NCI-H1105 treated with DMSO at 0.1 percent for 48 hours (cell line): ENCODE measurements at regions not wholly inside any gene's neighbourhood (a gene's known extent, or its start where the extent isn't known, plus 50 kb on each side); places are given as distances from the start of the nearest gene placed in this dataset.
A peak's percentile ranks its signal among the peaks of the same experiment; 100 is the strongest.
"Not testable (repeated sequence)": the region's sequence is repeated elsewhere in the genome, so short reads cannot be mapped to it uniquely, and the experiment has no call there.

Source experiments
- DNase-seq: peaks from one replicate; lab custom pipeline; 2025; lab: John Stamatoyannopoulos, UW

GRCh38 chr2:65955259-65955658 lies 479.7 kb upstream of the MEIS1 start:
- no peak for DNase-seq

GRCh38 chr2:65952966-65953761 lies 481.8 kb upstream of the MEIS1 start:
- no peak for DNase-seq

DNA sequence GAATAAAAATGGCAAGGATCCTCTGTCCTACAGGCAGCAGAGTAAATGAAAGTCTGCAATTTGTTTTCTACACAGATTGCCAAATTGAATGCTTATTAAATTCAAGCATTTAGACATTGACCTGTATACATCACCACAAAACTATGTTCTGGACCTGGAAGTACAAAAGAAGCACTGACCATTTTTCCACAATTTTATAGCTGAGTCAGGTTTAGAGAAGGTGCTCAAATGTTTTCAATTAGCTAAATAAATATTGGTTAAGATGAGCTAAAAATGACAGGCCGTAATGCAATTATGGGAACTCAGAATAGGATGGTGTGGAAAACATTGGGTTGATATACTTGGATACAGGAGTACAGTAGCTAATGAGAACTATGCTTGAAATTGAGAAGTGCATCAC lies 490.7 kb upstream of the MEIS1 start:
- DNase-seq, result no peak

GRCh38 chr2:65943099-65943786 lies 491.7 kb upstream of the MEIS1 start:
- DNase-seq, result no peak

DNA sequence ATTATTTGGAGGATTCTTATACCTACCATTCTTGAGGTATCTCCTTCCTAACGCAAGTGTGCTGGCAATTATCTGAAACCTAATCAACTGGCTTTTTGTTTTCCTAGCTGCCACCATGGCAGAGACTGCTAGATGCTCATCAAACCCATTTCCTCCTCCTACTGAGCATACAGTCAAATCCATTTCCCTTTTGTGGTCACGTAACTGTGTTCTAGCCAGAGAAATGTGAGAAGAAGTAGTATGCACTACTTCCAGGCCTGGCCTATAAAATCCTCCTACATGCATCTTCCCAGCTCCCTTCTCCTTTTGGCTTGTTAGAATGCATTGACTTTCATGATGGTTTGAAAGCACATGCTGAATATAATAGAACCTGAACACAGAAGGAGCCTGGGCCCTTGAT lies 494.1 kb upstream of the MEIS1 start:
- DNase-seq, result no peak

- peak; percentile 66 for DNase-seq
Observed at GRCh38 chr2:65939687-65940086, 495.2 kb upstream of the MEIS1 start.

DNA sequence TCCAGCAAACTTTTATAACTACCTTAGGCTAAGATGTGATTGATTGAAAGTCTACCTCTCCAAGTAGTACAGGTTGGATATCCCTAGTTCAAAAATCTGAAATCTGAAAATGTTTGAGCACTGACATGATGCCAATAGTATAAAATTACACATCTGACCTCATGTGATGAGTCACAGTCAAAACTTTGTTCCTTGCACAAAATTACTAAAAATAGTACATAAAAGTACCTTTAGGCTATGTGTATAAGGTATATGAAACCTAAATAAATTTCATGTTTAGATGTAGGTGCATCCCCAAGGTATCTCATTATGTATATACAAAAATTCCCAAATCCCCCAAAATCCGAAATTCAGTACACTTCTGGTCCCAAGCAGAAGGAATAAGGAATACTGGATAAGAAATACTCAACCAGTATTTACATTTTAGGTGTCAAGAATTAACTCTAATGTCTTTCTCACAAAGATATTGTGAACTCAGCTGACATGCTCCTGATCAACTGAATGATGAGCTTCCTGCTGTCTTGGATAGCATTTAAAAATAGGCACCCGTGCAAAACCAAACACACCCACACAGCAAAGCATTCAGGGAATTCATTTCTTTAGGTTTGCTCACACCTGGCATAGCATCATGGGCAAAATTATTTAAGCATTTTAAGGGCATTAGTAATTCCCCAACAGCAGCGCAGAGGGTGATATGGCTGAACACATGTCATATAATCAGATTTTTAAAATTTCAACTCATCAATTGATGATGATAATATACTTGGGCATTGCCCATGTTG lies 497.4 kb upstream of the MEIS1 start:
- no peak for DNase-seq

DNA sequence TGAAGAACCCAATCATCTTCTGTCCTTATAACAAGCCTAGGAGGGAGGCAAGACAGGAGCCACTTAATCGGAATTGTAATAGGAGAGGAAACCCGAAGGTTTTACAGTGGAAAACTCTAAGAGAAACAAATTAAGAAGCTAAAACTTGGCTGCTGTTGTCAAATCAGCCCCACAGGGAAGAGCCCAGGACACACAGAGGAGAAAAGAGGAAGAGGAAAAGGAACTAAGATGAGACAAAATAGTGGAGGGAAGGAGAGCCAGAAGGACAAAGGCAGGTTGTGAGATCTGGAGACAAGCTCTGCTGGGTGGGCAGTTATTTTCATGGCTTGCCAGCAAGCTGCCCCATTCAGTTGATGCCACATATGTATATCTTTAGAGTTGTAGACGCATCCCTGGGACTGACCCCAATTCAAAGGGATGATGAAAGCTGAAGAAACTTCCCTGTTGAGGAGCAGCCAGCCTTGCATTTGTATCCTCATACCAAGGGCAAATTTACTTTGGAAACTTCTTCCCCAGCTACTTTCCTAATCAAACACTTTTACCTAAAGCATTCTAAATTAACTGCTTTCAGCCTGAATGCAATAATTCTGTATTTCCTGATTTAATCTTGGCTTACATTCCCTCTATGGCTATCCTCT lies 499.8 kb upstream of the MEIS1 start:
- DNase-seq, result no peak

DNA sequence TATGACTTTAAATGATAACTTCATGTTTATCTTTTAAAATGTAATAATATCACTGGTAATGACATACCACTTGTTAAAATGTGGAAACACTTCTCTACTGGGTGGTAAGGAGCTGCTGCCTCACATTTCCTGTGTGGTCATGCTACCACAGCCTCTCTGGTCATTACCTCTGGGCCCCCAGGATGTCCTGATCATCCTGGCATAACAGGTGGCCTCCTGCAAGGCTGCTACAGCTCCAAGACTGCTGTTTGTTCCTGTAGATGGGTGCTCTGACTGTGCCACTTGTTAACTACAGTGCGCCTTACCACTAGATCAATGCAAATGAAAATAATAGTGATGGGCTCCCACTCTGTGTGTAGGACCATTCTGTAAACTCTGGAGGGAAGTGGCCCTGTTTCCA lies 500.2 kb upstream of the SPRED2 start:
- DNase-seq, result no peak

DNA sequence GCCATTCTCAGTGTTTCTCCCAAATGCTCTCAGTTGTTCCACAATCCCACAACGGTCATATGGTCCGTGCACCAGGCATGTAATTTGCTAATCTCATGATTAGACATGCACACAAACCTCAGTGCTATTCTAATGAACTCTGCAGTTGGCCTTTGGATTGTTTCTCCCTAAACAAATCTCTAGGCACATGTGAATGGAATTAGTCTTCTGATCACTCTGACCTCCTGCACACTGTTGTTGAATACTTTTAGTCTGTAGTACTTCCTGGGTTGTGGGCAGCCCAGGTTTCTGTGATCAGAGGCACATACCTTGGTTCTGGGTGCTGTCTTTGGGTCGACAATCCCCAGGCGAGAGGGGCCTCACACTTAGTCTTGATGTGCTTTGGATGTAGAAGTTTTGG lies 498.7 kb upstream of the SPRED2 start:
- DNase-seq, result no peak

GRCh38 chr2:65930259-65930658 lies 497.9 kb upstream of the SPRED2 start:
- DNase-seq, result no peak

DNA sequence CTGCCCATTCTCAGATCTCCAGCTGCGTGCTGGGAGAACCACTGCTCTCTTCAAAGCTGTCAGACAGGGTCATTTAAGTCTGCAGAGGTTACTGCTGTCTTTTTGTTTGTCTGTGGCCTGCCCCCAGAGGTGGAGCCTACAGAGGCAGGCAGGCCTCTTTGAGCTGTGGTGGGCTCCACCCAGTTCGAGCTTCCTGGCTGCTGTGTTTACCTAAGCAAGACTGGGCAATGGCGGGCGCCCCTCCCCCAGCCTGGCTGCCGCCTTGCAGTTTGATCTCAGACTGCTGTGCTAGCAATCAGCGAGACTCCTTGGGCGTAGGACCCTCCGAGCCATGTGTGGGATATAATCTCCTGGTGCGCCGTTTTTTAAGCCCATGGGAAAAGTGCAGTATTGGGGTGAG lies 497.3 kb upstream of the SPRED2 start:
- not testable (repeated sequence) for DNase-seq

DNA sequence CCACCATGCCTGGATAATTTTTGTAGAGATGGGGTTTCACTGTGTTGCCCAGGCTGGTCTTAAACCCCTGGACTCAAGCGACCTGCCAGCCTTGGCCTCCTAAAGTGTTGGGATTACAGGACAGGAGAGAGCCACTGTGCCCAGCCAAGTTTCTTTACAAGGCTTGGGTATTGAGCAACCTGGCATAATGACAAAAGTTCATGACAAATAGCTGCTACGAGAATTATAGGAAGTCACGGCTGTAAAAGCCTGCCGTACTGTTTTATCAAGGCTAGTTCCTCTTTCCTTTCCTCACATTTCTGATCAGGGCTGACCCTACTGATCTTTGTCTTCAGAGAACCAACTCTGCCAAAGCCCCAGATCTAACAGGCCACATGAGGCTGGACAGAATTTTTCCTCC lies 490.4 kb upstream of the SPRED2 start:
- no peak for DNase-seq

DNA sequence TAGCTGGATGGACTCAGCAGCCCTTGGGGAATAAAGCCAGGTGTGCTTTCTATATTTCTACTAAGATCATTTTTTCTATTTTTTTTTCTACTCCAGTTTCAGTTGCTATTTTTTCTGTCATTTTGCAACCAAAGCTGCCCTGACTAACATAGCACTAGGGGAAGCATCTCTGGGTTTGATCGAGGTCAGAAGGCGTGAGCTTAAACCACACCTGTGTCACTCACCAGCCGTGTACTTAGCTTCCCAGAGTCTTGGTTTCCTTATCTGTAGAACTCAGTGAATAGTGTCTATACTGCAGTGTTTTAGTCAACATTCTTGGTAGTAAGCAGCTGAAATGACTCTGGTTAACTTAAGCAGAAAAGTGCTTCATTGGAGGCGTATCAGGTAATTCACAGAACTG lies 489.6 kb upstream of the SPRED2 start:
- DNase-seq, result no peak

DNA sequence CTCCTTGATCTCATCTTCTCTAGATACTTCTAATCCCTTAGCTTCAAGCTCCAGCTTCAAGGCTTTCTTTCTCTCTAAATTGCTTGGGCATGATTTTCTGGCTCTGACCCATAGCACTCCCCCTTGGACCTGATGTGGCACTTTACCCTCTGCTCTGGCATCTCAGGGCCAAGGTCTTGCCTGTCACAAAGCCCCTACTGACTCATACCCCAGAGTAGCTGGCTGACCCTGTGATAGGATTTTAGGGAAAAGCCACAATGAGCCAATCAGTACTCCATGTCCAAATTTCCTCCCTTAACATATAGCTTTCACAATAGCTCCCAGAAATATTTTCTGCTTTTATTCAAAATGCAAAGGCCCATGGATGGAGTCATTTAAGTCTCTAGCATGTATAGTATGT lies 488.7 kb upstream of the SPRED2 start:
- no peak for DNase-seq

DNA sequence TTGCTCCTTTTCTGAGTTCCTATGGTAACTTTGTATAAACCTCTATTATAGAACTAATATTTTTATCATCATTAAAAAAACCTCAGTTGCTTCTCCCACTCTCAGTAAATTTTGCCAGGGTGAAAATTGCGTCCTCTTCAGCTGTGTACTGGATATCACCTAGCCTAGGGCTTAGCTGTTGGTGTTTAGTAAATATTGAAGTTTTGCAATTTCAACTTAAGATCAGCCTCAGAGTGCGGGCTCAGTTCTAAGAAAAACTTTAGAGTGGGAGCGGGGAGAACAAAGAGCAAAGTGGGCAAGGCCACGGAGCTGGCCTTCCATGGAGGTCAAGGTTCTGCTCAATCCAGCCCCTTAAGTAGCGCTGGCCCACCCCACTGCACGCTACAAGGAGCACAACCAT lies 488.3 kb upstream of the SPRED2 start:
- DNase-seq, result no peak

- DNase-seq, result no peak
Observed at GRCh38 chr2:65919550-65920188, 487.3 kb upstream of the SPRED2 start.

DNA sequence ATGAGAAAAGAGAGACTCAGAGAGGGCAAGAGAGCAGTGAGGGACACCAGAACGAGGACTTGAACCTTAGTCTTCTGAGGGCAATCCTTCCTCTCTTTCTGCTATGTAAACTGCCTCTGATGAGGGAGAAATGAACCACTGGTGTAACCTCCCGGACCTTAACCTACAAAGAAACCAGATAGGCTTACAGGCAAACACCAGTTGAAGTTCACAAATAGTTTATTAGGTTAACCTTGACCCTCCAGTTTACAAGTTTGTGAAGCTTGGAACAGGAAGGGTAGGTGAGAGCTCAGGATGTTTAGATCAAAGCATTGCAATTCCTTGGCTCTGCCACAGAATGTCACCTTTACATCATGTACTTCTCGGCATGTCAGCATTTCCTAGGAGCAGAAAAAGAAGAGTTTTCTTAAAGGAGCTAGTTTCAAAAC lies 486.4 kb upstream of the SPRED2 start:
- DNase-seq, result no peak

- no peak for DNase-seq
Observed at GRCh38 chr2:65917986-65918385, 485.6 kb upstream of the SPRED2 start.

DNA sequence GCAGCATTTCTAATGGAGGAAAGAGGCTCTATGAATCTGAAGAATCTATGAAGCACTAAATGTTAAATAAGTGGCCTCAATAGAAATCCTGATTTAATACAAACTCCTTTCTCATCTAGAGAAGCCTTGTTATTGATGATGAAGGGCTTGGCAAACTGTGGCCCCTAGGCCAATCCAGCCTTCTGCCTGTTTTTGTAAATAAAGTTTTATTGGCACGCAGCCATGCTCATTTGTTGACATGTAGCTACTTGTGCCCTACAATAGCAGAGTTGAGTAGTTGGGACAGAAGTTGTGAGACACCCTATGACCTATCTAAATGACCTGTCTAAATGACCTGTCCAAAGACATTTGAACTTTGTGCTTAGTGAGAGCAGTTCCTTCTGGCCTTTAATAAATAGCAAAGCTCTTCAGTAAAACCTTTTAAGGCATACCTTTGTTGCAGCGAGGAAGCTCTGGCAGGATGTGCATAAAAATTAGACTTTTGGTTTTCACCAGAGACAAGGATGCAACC lies 484.4 kb upstream of the SPRED2 start:
- no peak for DNase-seq

DNA sequence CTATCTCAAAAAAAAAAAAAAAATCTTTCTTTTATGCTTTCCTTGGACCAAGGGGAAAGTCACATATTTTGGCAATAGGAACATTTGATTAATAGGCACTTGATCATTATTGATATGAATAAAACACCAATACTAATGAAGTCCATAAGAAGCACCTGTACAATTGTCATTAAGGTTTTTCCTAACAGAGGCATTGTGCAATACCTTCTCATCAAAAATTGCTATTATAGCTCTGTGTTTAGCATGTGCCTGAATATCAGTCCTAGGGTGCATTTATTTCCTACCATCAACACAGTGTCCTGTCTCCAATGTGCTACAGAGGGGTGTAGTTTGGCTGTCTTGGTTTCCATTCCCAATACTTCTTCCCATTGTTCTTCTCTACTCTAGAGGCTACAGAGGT lies 483.8 kb upstream of the SPRED2 start:
- DNase-seq, result no peak

GRCh38 chr2:65915273-65915672 lies 482.9 kb upstream of the SPRED2 start:
- no peak for DNase-seq
